Epithelial cell of proximal tubule (primary cell): ENCODE measurements at regions not wholly inside any gene's neighbourhood (a gene's known extent, or its start where the extent isn't known, plus 50 kb on each side); places are given as distances from the start of the nearest gene placed in this dataset.
"Not testable (repeated sequence)": the region's sequence is repeated elsewhere in the genome, so short reads cannot be mapped to it uniquely, and the experiment has no call there.

Experiments used
- DNase-seq: peaks from one replicate; pipeline ENCODE4 v3.0.0-alpha.2; 2011; ENCODE audit warnings: low read depth
- H3K4me3 ChIP-seq: 2 replicates; pipeline ENCODE4 v1.5.1; 2011; ENCODE audit warnings: low read depth, mild to moderate bottlenecking, low read length
- TF ChIP-seq, protein P1 (sequence below): conservative IDR thresholded peaks from 2 replicates; pipeline ENCODE4 v1.5.1; 2012; ENCODE audit warnings: low read depth, mild to moderate bottlenecking, low read length

DNA sequence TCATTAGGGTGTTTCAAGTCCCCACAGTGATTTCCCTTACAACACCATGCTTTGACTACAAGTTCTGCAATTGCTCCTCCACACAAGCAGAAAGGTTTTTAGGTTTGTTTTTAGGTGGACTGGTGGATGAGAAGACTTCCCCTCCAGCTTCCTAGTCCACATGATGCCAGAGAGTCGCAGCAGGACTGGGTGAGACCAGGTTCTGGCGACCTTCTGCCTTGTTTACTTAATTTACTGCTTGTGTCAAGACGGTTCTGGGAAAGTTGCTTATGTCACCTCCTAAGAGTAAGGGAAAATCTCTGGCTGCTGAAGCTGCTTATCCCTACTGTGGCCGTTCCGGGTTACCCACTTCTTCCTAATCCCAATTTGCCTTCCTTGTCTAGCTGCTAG is 76.4 kb downstream of the GLUL start:
- DNase-seq: no peak
- TF ChIP-seq, protein P1, sequence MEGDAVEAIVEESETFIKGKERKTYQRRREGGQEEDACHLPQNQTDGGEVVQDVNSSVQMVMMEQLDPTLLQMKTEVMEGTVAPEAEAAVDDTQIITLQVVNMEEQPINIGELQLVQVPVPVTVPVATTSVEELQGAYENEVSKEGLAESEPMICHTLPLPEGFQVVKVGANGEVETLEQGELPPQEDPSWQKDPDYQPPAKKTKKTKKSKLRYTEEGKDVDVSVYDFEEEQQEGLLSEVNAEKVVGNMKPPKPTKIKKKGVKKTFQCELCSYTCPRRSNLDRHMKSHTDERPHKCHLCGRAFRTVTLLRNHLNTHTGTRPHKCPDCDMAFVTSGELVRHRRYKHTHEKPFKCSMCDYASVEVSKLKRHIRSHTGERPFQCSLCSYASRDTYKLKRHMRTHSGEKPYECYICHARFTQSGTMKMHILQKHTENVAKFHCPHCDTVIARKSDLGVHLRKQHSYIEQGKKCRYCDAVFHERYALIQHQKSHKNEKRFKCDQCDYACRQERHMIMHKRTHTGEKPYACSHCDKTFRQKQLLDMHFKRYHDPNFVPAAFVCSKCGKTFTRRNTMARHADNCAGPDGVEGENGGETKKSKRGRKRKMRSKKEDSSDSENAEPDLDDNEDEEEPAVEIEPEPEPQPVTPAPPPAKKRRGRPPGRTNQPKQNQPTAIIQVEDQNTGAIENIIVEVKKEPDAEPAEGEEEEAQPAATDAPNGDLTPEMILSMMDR: no peak
- H3K4me3 ChIP-seq: no peak overlapping the region

DNA sequence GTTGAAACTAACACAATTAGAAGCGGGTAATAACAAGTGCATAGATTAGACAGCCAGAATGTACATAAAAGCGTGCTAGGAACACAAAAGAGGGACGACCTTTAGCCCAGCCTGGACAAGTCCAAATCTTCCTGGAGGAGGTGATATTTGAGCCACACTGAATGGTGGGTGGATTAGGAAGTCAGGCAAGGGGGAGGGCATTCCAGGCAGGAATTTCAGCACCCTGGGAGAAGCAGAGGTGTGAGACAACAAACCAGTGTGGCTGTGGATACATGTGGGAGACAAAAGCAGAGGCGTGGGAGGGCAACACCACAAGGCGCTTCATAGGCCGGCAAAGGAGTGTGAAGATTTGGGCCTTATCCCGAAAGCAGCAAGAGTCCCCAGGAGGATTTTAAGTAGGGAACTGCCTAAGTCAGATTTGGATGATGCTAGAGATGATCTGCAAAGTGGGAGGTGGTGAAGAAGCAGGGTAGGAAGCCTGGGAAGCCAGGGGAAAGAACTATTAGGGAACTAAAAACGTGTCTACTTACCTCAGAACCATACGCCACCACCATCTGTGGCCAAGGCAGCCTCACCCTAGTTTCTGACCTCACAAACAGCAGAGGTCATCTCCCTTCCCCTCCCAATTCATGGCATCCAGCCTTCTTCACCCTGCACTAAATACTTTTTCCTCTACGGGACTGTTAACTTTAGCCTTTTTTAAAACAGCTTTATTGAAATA is 81.8 kb downstream of the GLUL start:
- no peak overlapping the region for H3K4me3 ChIP-seq
- DNase-seq: no peak

GRCh38 chr1:182308826-182309225 is 82.8 kb downstream of the GLUL start:
- DNase-seq: no peak
- TF ChIP-seq, protein P1: no peak
- H3K4me3 ChIP-seq: no peak overlapping the region

More for the DNA sequence above, 81.8 kb downstream of the GLUL start:
- TF ChIP-seq, protein P1: no peak

DNA sequence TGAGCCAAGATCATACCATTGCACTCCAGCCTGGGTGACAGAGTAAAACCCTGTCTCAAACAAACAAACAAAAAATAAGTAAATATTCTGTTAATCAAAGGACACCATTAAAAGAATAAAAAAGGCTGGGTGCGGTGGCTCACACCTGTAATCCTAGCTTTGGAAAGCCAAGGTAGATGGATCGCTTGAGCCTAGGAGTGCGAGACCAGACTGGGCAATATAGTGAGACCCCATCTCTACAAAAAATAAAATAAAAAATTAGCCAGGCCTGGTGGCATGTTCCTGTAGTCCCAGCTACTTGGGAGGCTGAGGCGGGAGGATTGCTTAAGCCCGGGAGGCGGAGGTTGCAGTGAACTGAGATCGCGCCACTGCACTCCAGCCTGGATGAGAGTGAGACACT is 84.1 kb downstream of the GLUL start:
- not testable (repeated sequence) for DNase-seq, H3K4me3 ChIP-seq

DNA sequence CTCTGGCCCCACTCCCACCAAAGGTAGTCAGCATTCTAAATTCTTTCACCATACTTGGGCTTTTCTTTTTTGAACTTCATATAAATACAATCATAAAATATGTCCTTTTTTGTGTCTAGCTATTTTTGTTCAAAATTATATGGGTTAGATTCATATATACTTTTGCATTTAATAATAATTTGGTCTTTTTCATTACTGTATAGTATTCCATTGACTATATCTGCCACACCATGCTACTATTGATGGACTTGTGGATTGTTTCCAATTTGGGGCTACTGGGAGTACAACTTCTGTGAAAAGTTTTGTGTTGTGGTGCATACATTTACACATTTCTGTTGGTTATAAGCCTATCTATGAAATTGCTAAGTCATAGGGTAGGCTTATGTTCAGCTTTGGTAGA is 85.7 kb downstream of the GLUL start:
- H3K4me3 ChIP-seq: no peak overlapping the region
- TF ChIP-seq, protein P1: no peak
- DNase-seq: no peak

DNA sequence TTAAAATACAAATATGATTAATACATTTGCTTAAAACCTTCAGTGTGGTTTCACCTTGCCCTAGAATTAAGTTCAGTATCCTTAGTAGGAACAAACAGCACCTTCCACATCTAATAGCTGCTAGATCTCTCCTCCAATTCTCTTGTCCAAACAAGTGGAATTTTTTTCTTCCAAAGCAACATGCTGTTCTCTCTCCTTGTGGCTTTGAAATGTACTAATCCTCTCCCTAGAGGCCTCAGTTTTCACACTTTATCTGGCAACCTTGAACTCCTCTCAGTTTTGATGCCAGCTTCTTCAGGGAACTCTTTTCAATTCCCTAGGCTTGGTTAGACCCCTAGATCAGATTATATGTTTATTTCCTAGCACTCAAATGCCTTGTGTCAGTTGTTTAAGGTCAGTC is 87.0 kb downstream of the GLUL start:
- H3K4me3 ChIP-seq: no peak overlapping the region
- DNase-seq: no peak
- TF ChIP-seq, protein P1: no peak

GRCh38 chr1:182304218-182304617 is 87.4 kb downstream of the GLUL start:
- TF ChIP-seq, protein P1: no peak
- no peak for DNase-seq

DNA sequence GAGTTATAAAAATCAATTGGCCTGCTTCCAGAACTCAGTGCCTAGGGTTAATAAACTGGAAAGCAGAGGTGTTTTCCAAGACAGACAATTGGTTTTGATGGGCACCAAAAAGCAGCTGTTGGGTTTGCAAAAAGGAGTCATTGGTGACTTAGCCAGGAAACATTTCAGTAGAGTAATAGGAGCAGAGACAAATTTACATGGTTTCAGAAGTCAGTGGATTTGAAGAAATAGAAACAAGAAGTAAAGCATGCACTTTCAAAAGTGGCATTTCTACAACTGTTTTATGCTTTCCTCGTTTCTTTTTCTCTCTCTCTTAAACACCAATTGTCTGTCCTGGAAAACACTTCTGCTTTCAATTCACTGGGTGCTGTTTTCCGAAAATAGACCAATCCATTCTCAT is 87.8 kb downstream of the GLUL start:
- no peak for DNase-seq
- TF ChIP-seq, protein P1: no peak

More at GRCh38 chr1:182304218-182304617, 87.4 kb downstream of the GLUL start:
- H3K4me3 ChIP-seq: no peak overlapping the region

More for the DNA sequence above, 87.8 kb downstream of the GLUL start:
- H3K4me3 ChIP-seq: no peak overlapping the region
